Activated T-cell treated with anti-CD3 and anti-CD28 coated beads, Interleukin-2, amount 50 U/mL, for 1 hour (primary cell): ENCODE measurements at regions not wholly inside any gene's neighbourhood (a gene's known extent, or its start where the extent isn't known, plus 50 kb on each side); places are given as distances from the start of the nearest gene placed in this dataset.

Experiments used
- DNase-seq: peaks from one replicate; pipeline ENCODE4 v3.0.0-alpha.2; 2020

DNA sequence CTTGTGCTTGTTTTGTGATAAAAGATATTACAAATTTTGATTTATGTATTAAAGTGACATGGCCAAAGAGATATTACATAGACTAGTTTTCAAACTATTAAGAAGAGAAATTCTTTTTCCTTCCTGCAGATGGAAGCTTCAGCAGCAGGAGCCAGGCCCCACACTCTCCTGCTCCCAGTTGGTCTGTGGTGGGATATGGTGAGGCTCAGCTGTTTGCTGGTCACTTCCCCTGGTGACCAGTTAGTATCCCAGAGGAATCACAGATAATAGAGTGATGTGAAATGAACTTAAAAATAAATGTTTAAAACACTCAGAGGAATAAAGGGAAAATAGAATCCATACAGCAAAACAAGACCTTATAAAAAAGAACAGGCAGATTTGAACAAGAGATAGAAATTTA is 154.7 kb downstream of the KTN1 start:
- no peak for DNase-seq

DNA sequence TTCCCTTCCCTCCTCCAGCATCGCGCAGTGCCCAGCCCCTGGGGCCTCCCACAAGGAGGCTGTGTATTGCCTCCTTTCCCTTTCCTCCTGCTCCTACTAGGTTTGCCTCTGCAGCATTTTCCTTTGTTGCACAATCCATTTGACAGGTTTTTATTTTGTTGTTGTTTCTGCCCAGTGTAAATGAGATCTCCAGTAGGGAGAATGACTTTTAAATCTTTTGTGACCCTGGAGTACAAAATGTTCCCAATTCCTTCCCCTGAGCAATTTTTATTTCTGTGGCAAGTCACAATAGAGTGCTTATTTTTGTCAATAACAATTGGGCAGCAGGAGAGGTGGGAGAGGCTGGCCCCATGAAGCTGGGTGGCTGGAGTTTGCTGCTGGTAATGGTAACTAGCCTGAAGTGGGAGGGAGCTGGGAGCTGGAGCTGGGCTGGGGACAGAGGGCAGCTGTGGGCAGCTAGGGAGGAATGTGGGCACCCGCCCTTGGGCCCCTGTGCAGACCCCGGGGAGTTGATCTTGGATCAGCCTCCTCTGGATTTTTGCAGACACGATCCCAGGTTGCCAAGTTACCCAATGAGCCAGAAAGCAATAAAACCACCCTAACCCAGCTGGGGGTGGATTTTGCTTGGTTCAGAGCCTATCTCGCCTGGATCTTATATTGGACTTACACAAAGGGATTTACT is 160.1 kb downstream of the KTN1 start:
- DNase-seq: no peak

DNA sequence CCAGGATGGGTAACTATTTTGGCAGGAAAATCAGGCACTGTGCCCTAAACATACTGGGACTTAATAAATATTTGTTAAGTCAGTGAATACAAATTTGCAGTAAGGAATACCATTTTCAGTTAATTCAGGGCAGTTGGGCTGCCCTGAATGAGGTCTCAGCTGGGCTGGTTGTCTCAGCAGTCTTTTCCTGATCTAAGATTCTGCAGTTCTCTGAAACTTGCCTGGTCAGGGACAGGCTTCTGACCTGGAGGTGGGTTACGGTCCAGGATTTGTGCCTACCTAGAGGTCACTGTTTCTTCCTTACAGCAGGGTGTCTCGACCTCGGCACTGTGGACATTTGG is 160.6 kb downstream of the KTN1 start:
- no peak for DNase-seq

DNA sequence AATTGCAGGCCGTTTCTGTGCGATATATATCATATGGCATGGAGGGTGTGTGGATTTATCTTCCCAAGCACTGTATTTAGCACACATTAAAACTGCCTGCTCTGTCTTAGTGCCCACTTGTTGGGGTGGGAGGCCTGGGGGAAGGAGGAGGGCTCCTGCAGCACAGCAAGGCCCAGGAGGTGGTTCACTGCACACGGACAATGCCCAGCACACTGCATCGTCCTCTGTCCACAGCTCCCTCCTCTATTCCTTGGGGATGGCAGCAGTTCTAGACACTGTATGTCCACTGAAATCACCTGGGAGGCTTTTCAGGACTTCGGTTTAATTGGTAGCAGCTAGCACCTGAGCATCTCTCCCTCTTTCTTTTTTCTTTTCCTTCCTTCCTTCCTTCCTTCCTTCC is 161.2 kb downstream of the KTN1 start:
- no peak for DNase-seq

DNA sequence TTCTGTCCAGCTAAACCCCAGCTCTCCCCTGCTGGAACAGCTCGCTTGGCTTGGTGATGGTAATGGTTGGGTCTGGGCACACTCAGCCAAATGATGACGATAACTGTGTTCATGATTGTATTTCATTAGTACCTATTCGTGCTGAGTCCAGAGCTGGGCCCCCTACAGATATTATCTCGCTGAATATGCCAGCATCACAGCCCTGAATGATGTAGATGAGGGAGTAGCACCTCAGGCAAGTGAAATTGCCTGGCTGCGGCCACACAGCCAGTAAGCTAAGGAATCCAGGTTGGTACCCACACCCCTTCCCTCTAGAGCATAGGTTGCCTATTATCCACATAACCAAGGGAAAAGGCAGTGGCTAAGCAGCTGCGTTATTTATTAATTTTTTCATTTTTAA is 163.5 kb downstream of the KTN1 start:
- no peak for DNase-seq

DNA sequence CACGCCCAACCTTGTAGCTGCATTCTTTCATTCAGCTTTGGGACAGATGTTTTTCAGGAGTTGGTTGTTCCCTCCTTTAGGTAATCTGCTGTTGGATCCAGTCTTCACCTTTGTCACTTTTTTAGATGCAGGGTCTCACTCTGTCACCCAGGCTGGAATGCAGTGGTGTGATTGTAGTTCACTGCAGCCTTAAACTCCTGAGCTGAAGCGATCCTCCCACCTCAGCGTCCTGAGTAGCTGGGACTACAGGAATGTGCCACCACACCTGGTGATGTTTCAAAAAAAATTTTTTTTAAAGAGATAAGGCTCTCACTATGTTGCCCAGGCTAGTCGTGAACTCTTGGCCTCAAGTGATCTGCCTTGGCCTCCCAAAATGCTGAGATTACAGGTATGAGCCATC is 164.3 kb downstream of the KTN1 start:
- DNase-seq: no peak

DNA sequence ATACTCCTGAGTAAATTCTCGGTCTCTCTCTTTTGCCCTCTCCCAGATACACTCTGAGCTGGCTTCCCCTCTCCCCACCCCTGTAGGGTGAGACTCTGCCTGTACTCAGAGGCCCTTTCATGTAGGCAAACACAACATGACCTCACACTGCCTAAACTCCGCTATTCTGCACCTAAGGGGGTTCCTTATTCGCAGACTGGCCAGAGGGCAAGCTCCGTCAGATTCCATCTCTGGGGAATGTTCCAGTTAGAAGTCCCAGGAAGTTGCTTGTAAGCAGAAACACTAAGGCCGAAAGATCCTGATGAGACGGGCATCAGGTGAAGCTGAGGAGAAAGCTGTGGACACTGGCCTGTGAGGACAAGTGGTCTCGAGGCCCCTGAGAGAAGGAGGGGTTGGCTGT is 165.9 kb downstream of the KTN1 start:
- no peak for DNase-seq

DNA sequence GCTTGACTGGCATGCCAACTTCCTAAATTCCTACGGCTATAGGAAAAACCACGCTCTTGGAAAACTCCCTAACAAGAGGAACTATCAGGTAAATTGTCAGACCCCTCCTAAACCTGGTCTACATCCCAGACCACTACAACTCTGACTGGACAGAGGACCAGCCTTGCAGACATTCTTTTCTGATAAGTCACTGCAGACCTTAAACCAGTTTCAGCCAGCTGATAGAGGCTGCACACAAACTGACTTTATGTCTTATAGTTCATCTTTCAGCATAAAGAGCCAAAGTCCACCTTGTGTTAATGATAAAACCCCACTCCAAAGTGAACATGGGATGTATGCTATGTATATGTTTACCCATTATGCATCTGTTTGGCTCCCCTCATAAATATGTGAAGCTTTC is 166.6 kb downstream of the KTN1 start:
- DNase-seq: no peak

DNA sequence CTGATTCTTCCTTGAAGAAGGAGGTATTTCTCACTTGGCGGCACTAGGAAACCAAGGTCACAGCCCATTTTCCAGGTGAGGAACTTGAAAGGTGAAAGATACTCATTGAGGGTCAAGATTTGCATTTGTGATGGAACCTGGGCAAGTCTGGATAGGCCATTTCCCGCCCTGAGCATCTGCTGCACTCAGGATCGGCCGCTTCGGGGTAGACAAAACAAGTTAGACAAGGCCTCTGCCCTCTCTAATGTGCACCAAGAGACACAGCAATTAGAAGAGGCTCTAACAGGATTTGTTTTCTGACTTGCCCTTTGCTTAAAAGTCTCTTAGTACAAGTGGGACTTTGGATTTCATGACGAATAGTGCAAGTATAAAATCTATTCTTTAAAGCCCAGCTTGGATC is 167.2 kb downstream of the KTN1 start:
- DNase-seq: no peak

DNA sequence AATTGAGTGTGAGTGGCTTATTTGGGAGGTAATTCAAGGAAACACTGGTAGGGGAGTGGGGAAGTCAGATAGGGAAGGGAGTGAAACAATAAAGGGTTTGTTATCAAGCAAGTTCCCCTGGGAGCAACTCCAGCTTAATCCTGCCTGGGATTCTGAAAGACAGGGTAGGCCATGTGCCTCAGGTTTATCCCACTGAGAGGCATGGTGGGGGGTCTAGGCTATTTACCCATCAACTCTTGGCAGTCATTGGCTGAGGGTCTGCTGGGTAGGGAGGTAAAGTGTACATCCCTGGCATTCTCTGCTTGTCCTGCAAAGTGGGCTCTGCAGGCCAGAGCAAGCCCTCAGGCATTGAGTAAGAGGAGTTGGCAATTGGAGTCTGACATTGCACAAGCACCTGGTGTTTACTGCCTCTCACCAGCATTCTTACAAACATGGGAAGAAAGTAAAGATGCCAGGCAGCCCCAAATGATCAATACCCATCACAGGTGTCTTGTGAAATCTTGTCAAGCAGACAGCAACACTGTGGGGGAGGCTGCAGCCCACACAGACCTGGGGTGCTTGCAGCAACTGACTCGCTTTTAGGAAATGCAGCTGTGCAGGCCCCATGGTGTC is 169.3 kb downstream of the KTN1 start:
- DNase-seq: no peak

DNA sequence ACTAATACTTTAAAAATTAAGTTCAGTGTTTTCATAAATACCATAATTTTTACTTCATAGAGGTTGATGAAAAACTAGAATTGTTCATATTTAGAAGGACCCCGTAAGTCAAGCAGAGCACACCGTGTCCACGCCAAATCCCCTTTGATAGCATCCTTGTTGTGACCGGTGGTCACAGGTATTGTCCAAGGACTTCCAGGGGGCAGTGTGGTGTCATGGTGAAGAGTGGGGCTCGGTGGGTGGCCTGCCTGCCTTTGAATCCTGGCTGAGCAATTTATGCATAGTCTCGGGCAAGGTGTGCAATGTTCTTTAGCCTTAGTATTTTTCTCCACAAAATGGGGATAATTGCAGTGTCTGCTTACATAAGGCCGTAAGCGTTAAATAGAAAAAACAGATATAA is 169.9 kb downstream of the KTN1 start:
- no peak for DNase-seq

DNA sequence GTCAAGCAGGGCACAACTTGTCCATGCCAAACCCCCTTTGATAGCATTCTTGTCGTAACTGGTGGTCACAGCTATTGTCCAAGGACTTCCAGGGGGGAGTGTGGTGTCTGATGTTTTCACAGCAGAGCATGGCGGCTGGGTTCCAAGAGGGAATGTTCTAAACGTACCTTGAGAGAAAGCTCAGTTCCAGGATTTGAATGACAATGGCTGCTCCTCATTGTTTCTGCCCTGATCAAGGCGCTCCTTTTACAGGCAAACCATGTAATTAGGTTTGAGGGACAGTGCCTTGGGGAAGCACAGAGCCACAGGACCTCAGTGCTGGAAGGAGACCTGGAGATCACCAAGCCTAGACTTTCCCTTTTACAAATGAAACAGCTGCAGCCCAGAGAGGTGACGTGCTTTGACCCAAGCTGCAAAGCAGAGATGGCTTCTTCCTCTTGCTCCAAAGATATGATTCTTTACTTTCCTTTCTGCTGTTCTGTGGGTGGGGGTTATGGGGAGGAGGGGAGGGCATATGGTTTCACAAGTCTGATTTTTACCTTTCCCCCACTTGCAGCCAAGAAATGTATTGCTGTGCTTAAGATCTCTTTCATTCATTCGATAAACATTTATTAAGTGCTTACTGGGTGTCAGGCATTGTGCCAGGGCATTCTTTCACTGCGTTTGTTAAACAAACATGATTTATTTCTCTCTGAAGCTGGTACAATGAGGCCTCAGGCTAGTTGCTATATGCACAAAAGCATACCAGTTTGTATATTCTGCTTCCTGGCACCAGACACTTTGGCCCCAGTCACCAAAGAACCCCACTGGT is 172.8 kb downstream of the KTN1 start:
- no peak for DNase-seq

DNA sequence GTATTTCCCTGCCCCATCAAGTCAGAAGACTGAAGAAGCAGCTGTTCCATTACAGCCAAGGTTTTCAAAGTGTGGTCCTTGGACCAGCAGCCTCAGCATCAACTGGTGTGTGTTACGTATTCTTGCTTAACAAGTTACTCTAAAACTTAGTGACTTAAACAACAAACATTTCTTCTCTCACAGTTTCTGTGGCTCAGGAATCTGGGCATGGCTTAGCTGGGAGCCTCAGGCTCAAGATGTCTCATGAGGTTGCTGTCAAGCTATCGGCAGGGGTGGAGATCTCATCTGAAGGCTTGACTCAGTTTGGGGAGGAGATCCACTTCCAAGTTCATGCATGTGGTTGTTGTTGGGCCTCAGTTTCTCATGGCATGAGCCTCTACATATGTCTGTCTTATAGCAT is 174.5 kb downstream of the KTN1 start:
- DNase-seq: no peak

DNA sequence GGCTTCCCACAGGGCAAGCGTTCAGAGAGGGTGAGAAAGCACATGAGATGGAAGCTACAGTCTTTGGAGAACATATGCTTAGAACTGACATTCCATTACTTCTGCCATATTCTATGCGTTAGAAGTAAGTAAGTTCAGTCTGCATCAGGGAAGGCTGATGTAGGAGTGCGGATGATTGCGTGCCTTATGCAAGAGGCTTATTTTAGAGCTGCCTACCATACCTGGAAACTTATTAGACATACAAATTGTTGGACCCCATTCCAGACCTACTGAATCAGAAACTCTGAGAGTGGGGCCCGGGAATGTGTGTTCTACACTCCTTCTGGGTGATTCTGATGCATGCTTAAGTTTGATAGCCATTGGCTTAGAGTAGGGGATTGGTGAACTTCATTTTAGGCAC is 174.9 kb downstream of the KTN1 start:
- DNase-seq: no peak

DNA sequence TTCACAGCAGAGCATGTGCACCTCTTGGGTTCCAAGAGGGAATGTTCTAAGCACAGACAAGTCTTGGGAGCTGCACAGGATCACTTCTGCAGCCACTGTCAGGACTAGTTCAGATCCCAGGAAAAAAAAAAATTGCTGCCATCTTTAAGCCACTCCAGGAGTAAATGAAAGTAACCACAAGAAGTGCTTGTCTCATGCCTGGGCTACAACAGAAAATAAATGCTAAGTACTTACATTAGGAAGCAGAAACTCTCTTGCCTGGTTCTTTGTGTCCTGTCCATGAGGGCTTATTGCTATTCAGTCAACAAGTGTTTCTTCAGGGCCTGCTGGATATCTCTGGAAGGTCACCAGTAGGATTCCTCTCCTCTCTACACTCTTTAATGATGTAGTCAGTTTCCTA is 176.1 kb downstream of the KTN1 start:
- no peak for DNase-seq

DNA sequence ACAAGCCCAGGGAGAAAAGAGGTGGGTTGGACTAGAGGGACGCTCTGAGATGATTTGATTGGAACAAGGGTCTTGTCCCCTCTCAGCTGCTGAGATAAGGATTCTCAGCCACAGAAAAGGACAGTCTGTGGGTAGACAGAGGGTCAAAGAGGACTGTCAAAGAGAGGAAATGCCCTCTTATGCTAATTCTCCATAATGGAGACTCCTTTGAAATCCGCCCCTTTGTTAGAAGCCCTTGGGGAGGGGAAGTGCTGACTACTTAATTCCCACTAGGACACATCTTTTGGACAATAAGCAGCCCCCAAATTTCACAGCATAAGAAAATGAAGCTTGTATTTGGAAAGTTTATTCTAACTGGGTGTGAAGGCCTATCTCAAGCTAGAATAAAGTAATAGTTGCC is 176.6 kb downstream of the KTN1 start:
- no peak for DNase-seq

DNA sequence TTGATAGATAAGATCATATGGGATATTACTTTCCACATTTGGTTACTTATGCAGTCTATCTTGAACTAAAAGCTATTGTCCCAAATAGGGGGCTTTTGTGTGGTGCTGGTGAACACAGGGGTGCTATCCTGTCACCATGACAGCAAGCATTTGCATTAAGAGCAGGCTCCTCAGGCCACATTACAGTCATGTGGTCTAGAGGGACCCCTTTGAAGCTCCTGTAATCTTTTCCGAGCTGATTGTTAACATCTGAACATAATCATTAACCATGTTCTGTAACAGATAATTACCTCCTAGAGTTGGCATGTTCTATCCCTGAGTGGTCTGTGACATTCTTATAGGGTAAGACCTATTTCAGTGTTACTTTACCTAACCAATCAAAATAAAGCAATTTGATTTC is 178.8 kb downstream of the KTN1 start:
- DNase-seq: no peak

DNA sequence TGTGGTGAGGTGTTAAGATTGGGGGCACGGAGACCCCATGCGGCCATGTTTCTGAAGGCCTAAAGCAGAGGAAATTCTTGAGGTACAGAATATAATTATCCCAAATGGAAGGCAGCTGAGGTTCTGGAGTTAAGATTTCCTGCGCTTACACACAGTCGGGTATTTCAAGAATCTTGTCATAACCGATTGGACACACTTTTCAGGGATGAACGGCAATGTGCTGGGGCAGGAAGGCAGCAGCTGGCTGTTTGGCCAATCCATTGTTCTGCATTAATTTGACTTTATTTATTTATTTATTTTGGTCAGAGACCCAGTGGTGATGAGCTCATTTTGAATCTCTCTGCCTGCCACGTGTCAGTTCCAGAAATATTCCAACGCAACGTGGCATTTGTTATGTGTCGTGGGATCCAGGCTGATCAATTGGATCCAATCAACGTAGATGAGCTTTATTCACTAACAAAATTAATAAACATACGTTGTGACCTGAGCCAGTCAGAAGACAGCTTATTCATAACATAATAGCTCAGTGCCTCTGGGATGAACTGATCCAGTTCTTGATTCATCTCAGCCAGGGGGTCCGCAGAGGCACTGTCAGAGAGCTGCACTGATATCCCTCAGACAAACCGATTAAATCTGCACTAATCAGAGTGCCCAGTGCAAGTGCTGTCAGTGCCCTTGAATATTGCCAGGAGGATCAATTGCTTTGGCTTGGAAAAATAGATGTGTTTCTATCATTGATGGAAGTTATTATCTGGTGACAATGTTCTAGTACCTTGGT is 181.0 kb downstream of the KTN1 start:
- DNase-seq: no peak

DNA sequence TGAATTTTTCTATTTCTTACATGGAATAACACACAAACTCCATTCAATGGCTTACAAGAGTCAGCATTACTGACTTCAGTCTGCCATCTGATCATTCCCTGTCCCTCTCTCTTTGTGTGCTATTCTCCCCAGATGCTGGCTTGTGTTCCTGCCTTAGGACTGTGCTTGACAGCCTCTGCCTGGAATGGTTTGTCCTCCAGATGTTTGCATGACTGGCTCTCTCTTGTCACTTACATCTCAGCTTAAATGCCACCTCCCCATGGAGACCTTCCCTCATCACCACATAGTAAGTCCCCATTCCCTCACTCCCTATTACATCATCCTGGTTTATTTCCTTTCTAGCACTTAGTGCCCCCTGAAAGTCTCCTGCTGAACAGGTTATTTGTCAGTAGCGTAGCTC is 181.6 kb downstream of the KTN1 start:
- no peak for DNase-seq

DNA sequence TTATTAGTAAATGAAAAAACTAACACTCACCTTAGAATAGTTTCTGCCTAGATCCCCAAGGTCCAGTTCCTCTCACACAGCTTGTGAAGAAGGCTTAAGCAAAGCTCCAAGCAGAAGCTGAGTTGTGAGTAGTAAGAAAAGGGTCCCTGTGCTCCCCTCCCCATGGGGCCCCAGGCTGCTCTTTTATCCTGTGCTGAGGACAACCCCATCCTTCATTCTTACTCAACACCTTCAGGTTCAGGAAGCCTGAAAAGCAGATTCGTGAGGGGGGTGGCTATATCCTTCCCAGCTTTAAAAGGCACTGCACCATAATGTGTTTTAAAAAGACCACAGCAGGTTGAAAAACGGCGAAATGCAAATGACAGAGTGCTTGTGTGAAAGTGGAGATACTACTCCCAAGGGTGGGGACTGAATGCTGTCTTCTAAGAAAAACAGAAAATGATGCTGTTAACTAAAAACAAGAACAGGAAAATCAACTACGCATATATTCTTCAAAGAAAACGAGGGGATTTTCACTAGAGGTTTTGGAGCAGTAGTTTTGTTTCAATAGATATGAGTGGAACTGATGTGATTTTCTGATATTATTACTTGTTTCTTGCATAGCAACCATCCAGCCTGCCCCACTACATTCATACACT is 182.7 kb downstream of the KTN1 start:
- no peak for DNase-seq

DNA sequence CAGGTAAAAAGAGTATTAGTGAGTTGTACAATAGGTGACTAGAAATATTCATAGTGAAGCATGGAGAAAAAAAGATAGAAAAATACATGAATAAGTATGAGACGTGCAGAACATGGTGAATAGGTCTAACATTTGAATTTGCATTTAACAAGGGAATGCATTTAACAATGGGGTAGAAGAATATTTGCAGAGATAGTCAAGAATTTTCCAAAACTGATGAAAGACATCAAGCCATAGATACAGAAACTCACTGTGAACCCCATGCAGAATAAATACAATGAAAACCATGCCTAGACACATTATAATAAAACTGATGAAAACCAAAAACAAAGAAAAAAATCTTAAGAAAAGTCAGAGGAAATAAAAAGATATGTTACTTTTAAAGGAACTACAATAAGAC is 184.8 kb downstream of the KTN1 start:
- DNase-seq: no peak

DNA sequence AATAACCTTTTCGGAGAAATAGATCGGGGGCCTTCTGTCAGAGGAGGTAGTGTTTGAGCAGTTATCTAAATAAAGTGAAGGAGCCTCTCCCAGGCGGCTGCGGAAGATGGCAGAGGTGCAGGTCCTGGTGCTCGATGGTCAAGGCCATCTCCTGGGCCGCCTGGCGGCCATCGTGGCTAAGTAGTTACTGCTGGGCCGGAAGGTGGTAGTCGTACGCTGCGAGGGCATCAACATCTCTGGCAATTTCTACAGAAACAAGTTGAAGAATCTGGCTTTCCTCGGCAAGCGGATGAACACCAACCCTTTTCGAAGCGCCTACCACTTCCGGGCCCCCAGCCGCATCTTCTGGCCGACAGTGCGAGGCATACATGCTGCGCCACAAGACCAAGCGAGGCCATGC is 186.1 kb downstream of the KTN1 start:
- DNase-seq: no peak

DNA sequence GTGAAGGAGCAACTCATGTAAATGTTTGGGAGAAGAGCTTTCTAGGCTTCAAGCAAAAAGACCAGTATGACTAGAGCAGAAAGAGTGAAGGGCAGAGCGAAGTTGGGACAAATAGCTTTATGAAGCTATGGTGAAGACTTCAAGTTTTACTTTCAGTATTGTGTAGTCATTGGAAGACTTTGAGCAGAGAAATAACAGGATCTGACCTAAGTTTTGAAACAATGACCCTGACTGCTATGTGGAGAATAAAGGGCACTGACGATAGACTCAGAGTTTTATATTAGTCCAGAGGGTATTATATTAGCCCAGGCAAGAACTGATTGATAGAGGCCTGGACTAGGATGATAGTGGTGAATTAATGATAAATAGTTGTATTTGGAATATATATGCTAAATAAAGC is 187.3 kb downstream of the KTN1 start:
- DNase-seq: no peak
